ENCODE measurements at regions not wholly inside any gene's neighbourhood (a gene's known extent, or its start where the extent isn't known, plus 50 kb on each side); places are given as distances from the start of the nearest gene placed in this dataset.

DNA sequence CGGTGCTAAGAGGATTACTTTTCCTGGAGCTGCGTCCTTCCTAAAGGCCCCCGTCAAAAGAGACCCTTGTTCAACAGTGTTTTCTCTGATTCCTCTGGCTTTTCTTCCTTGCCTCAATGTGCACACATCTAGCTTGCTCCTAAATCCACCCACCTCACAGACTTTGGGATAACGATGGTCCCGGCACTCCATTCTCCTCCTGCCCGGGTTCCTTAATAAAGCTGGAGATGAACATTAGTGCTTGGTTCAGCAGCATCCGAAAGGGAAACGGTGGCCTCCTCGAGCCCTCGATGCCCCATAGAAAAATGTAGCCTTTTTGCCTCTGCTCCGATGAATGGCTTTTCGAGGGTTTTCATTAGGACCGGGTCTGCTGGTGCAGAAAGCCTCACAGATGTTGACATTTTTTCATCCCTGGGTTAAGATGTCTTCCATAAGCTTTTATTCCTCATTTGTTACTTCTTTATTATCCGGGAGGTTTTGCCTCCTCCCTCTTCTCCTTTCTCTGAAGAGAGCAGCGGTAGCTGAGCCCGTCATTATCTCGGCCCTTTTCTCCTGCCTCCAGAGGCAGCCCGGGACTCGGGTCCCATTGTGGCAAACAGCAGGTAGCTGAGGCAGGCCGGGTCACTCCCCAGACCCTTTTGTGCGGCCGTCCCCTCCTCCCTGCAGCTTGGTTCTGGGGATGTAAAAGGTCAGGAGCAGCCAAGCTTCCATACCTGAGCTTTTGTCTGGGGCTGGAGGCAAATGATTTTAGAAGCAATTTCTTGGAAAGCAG lies 64.6 kb downstream of the CPN2 start:
- TF ChIP-seq, protein P1, sequence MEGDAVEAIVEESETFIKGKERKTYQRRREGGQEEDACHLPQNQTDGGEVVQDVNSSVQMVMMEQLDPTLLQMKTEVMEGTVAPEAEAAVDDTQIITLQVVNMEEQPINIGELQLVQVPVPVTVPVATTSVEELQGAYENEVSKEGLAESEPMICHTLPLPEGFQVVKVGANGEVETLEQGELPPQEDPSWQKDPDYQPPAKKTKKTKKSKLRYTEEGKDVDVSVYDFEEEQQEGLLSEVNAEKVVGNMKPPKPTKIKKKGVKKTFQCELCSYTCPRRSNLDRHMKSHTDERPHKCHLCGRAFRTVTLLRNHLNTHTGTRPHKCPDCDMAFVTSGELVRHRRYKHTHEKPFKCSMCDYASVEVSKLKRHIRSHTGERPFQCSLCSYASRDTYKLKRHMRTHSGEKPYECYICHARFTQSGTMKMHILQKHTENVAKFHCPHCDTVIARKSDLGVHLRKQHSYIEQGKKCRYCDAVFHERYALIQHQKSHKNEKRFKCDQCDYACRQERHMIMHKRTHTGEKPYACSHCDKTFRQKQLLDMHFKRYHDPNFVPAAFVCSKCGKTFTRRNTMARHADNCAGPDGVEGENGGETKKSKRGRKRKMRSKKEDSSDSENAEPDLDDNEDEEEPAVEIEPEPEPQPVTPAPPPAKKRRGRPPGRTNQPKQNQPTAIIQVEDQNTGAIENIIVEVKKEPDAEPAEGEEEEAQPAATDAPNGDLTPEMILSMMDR (IDR thresholded peaks at IDR 0.05), result no peak
- TF ChIP-seq POLR2A (IDR thresholded peaks at IDR 0.05), result no peak
- TF ChIP-seq EP300 (IDR thresholded peaks at IDR 0.05), result no peak

All from sigmoid colon (tissue), 4 donors.